ENCODE measurements at regions not wholly inside any gene's neighbourhood (a gene's known extent, or its start where the extent isn't known, plus 50 kb on each side); places are given as distances from the start of the nearest gene placed in this dataset.
"Not testable (repeated sequence)": the region's sequence is repeated elsewhere in the genome, so short reads cannot be mapped to it uniquely, and the experiment has no call there.

DNA sequence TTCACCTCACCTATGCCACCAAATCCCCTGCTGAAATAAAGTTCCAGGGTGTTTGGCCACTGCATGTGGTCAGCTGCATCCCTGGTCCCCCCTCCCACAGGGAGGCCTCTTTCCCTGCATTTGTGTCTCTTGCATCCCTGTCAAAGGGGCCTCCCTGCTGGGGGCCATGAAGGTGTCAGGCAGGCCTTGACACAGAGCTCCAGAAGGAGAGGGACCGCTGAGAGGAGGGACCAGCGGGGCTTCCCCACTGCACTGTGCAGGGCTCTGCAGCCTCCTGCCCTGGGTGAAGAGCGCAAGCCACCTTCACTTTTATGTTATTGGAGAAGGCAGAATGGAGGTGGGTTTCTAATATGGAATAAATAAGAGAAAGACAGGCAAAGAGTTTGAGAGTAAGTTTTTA is 230.2 kb downstream of the ANKRD30B start:
- Histone ChIP-seq H3K4me1 (ENCODE audit: control insufficient read depth in 3 of 3, insufficient read depth in 3 of 3, low read length in 3 of 3) (no peaks in the 10 kb centered on the region), H3K9me3 (ENCODE audit: control insufficient read depth in 3 of 3, low read length in 3 of 3) (no peaks in the 10 kb centered on the region), H3K27me3 (ENCODE audit: control insufficient read depth in 3 of 3, insufficient read depth in 3 of 3, low read length in 3 of 3) (peaks cover 0 to 3% (median 0%) of the 10 kb centered on the region in 3 donors), H3K27ac (ENCODE audit: low read depth, low read length) (no peak overlapping the region), H3K36me3 (ENCODE audit: control insufficient read depth in 3 of 3, insufficient read depth in 3 of 3, low read length in 3 of 3) (no peaks in the 10 kb centered on the region), H3K9ac (ENCODE audit: low read depth in 1 of 3, low read length in 3 of 3) (no peak overlapping the region), H3K4me3 (ENCODE audit: low read length in 3 of 3) (no peak overlapping the region)

DNA sequence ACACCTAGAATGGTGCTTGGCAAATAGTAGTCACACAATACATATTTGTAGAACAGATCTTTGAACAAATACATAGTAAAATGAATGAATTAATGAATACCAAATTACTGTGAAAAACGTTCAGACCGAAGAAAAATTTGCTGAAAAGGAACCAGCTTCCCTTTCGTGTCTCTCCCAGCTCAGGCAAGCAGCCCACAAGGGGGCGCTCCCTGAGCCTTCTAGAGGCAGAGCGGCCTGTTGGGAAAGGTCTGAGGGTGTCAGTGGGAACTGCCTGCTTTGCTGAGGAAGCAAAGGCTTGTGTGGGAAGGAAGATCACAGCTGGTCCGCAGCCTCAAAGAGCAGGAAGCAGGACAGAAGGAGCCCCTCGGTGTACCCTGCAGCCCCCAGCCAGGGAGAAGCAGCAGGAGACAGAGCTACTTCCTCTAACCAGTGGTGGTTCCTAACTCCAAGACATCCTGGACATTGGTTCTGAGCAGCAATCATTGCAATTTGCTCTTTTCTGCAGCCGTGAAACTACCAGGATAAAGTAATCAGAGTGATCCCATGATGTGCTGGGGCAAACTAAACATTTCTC is 231.1 kb downstream of the ANKRD30B start:
- Histone ChIP-seq H3K4me3 (ENCODE audit: low read length in 3 of 3) (no peak overlapping the region), H3K36me3 (ENCODE audit: control insufficient read depth in 3 of 3, insufficient read depth in 3 of 3, low read length in 3 of 3) (no peaks in the 10 kb centered on the region), H3K9me3 (ENCODE audit: control insufficient read depth in 3 of 3, low read length in 3 of 3) (no peaks in the 10 kb centered on the region), H3K27me3 (ENCODE audit: control insufficient read depth in 3 of 3, insufficient read depth in 3 of 3, low read length in 3 of 3) (peaks cover 0 to 3% (median 0%) of the 10 kb centered on the region in 3 donors), H3K4me1 (ENCODE audit: control insufficient read depth in 3 of 3, insufficient read depth in 3 of 3, low read length in 3 of 3) (no peaks in the 10 kb centered on the region), H3K9ac (ENCODE audit: low read depth in 1 of 3, low read length in 3 of 3) (no peak overlapping the region), H3K27ac (ENCODE audit: low read depth, low read length) (no peak overlapping the region)

DNA sequence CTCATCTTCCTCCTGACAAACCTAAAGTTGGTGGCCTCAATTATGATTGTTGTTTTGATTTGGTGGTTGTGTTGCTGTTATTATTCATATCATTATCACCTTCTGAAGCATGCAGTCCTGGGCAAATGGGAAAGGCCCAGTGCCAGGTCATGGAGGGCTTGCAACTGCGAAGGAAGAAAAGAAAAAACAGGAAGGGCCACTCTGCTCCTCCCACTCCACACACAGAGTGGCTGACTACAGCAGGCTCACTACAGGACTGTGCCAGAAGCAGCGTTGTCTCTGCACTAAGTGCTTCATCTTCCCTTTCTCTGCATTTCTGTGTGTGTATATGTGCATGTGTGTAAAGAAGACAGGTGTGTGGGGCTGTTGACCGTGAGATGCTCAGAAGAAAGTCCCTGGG is 231.9 kb downstream of the ANKRD30B start:
- Histone ChIP-seq H3K4me1 (ENCODE audit: control insufficient read depth in 3 of 3, insufficient read depth in 3 of 3, low read length in 3 of 3) (no peaks in the 10 kb centered on the region), H3K9me3 (ENCODE audit: control insufficient read depth in 3 of 3, low read length in 3 of 3) (no peaks in the 10 kb centered on the region), H3K36me3 (ENCODE audit: control insufficient read depth in 3 of 3, insufficient read depth in 3 of 3, low read length in 3 of 3) (no peaks in the 10 kb centered on the region), H3K27me3 (ENCODE audit: control insufficient read depth in 3 of 3, insufficient read depth in 3 of 3, low read length in 3 of 3) (peaks cover 0 to 3% (median 0%) of the 10 kb centered on the region in 3 donors), H3K4me3 (ENCODE audit: low read length in 3 of 3) (no peak overlapping the region), H3K27ac (ENCODE audit: low read depth, low read length) (no peak overlapping the region), H3K9ac (ENCODE audit: low read depth in 1 of 3, low read length in 3 of 3) (no peak overlapping the region)

DNA sequence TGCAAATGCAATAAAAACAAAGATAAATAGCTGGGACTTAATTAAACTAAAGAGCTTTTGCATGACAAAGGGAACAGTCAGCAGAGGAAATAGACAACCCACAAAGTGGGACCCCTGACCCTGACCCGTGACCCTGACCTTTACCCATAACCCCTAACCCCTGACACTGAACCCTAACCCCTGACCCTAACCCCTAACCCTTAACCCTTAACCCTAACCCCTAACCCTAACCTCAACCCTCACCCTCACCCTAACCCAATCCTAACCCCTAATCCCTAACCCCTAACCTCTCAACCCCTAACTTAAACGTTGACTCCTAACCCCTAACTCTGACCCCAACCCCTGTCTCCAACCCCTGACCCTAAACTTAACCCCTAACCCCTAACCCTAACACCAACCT is 236.6 kb downstream of the ANKRD30B start:
- not testable (repeated sequence) for H3K4me3 ChIP-seq (ENCODE audit: low read length in 3 of 3); H3K9ac ChIP-seq (ENCODE audit: low read depth in 1 of 3, low read length in 3 of 3); H3K9me3 ChIP-seq (ENCODE audit: control insufficient read depth in 3 of 3, low read length in 3 of 3); H3K36me3 ChIP-seq (ENCODE audit: control insufficient read depth in 3 of 3, insufficient read depth in 3 of 3, low read length in 3 of 3); H3K27me3 ChIP-seq (ENCODE audit: control insufficient read depth in 3 of 3, insufficient read depth in 3 of 3, low read length in 3 of 3); H3K27ac ChIP-seq (ENCODE audit: low read depth, low read length); H3K4me1 ChIP-seq (ENCODE audit: control insufficient read depth in 3 of 3, insufficient read depth in 3 of 3, low read length in 3 of 3)

DNA sequence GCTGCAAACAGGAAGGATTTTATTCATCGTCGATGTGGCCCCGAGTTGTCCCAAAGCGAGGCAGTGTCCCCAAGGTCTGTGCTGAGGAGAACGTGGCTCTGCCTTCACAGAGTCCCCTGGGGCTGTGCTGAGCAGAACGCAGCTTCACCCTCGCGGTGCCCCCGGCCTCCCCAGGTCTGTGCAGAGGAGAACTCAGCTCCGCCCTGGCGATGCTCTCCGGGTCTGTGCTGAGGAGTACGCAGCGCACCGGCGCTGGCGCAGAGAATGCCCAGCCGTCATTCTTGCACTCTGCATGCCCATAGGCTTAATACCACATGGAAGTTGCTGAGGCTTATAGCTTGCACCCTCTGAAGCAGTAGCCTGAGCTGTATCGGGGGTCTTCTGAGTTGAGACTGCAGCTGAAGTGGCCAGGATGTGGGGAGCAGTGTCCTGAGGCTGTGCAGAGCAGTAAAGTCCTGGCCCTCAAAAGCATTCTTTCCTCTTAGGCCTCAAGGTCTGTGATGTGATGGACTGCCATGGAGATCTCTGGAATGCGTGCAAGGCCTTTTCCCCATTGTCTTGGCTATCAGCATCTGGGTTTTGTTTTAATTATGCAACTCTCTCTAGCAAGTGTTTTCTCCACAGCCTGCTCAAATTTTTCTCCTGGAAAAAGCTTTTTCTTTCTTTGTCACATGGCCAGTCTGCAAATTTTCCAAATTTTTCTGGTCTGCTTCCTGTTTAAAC is 237.5 kb downstream of the ANKRD30B start:
- not testable (repeated sequence) for H3K36me3 ChIP-seq (ENCODE audit: control insufficient read depth in 3 of 3, insufficient read depth in 3 of 3, low read length in 3 of 3); H3K27me3 ChIP-seq (ENCODE audit: control insufficient read depth in 3 of 3, insufficient read depth in 3 of 3, low read length in 3 of 3); H3K4me3 ChIP-seq (ENCODE audit: low read length in 3 of 3); H3K9me3 ChIP-seq (ENCODE audit: control insufficient read depth in 3 of 3, low read length in 3 of 3); H3K9ac ChIP-seq (ENCODE audit: low read depth in 1 of 3, low read length in 3 of 3); H3K27ac ChIP-seq (ENCODE audit: low read depth, low read length); H3K4me1 ChIP-seq (ENCODE audit: control insufficient read depth in 3 of 3, insufficient read depth in 3 of 3, low read length in 3 of 3)

DNA sequence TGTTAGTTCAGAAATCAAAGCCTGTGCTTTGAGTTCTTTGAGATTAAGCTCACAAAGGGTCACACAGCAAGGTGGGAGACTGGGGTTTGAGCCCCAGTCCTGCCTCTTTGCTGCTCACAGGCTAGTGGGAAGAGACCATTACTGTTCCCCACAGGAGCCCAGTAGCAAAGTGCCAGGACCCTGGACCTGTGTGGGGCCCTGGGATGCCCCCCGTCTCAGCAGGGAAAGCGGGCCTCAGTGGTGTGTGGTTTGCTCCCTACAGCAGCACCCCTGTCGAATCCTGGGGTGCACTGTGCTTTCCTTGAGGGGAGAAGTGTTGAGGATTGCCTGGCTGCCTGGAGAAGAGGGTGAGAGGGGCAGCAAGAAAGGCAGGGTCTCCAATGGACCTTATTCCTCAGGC is 239.4 kb downstream of the ANKRD30B start:
- not testable (repeated sequence) for H3K27ac ChIP-seq (ENCODE audit: low read depth, low read length); H3K4me1 ChIP-seq (ENCODE audit: control insufficient read depth in 3 of 3, insufficient read depth in 3 of 3, low read length in 3 of 3); H3K9me3 ChIP-seq (ENCODE audit: control insufficient read depth in 3 of 3, low read length in 3 of 3); H3K27me3 ChIP-seq (ENCODE audit: control insufficient read depth in 3 of 3, insufficient read depth in 3 of 3, low read length in 3 of 3); H3K36me3 ChIP-seq (ENCODE audit: control insufficient read depth in 3 of 3, insufficient read depth in 3 of 3, low read length in 3 of 3); H3K9ac ChIP-seq (ENCODE audit: low read depth in 1 of 3, low read length in 3 of 3); H3K4me3 ChIP-seq (ENCODE audit: low read length in 3 of 3)

DNA sequence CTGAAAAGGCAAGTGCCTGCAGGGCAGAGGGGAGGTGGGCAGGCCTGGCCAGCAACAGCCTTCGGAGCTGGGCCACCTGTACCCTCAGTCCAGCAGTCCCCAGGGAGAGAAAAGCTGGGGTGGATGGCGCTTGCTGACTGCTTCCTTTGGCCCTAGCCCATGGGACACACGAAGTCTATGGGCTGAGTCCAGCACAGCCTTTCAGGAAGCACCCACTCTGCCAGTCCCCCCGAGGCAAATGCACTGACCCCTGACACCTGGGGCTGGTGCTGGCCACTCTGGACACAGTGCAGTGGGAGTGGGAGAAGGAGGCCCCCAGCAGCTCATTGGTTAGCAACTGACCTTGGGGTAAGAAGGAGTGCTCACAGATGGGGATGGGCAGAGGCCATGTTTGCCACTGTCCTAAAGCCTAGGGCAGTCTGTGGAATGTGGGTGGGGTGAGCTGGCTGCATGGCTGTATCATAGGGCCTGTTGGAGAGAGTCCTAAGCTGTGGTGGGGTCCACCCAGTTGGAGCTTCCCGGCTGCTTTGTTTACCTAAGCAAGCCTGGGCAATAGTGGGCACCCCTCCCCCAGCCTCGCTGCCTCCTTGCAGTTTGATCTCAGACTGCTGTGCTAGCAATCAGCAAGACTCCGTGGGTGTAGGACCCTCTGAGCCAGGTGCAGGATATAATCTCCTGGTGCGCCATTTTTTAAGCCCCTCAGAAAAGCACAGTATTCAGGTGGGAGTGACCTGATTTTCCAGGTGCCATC is 240.2 kb downstream of the ANKRD30B start:
- H3K4me3 ChIP-seq (ENCODE audit: low read length in 3 of 3); H3K27ac ChIP-seq (ENCODE audit: low read depth, low read length); H3K4me1 ChIP-seq (ENCODE audit: control insufficient read depth in 3 of 3, insufficient read depth in 3 of 3, low read length in 3 of 3); H3K27me3 ChIP-seq (ENCODE audit: control insufficient read depth in 3 of 3, insufficient read depth in 3 of 3, low read length in 3 of 3); H3K9ac ChIP-seq (ENCODE audit: low read depth in 1 of 3, low read length in 3 of 3); H3K36me3 ChIP-seq (ENCODE audit: control insufficient read depth in 3 of 3, insufficient read depth in 3 of 3, low read length in 3 of 3); H3K9me3 ChIP-seq (ENCODE audit: control insufficient read depth in 3 of 3, low read length in 3 of 3): not testable (repeated sequence)

DNA sequence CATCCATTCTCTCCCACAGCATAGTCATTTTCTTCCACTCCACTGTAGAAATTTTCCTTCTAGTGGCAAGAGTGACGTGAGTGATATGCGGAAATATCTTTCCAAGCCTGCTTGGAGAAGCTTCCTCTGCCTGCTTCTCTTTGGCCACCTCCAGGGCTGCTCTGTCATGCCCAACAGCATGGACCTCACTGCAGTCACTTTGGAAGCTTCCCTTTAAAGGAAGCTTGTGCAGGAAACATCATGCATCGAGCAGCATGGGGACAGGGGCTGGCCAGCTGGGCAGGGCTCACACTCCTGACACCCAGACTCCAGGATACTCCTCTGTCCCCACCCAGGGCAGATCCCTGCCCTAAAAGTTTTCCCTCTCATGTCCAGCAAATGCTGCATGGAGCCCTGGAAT is 241.6 kb downstream of the ANKRD30B start:
- H3K9me3 ChIP-seq (ENCODE audit: control insufficient read depth in 3 of 3, low read length in 3 of 3); H3K4me1 ChIP-seq (ENCODE audit: control insufficient read depth in 3 of 3, insufficient read depth in 3 of 3, low read length in 3 of 3); H3K9ac ChIP-seq (ENCODE audit: low read depth in 1 of 3, low read length in 3 of 3); H3K27me3 ChIP-seq (ENCODE audit: control insufficient read depth in 3 of 3, insufficient read depth in 3 of 3, low read length in 3 of 3); H3K36me3 ChIP-seq (ENCODE audit: control insufficient read depth in 3 of 3, insufficient read depth in 3 of 3, low read length in 3 of 3); H3K27ac ChIP-seq (ENCODE audit: low read depth, low read length); H3K4me3 ChIP-seq (ENCODE audit: low read length in 3 of 3): not testable (repeated sequence)

DNA sequence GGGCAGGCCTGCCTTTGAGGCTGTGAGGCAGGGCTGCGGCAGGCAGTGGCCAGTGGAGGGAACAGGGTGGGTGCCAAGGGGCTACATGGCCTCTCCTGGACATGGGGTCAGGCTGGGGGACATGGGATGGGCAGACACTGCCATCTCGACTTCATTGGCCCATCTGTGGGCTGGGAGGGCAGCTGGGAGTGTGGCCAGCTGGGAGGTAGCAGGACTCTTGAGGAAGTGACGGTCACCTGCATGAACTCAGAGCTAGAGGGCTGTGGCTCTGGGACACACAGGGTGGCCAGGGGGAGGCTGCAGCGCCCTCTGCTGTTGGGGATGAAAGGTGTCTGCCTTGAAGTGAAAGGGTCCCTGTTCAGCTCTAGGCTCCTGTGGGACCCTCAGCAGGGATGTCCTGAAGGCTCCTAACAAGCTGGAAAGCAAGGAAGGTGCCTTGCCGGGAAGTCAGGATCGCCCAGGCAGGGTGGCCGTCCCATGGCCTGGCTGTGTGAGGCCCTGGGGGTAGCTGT is 244.0 kb downstream of the ANKRD30B start:
- not testable (repeated sequence) for H3K9ac ChIP-seq (ENCODE audit: low read depth in 1 of 3, low read length in 3 of 3); H3K27ac ChIP-seq (ENCODE audit: low read depth, low read length); H3K4me3 ChIP-seq (ENCODE audit: low read length in 3 of 3); H3K4me1 ChIP-seq (ENCODE audit: control insufficient read depth in 3 of 3, insufficient read depth in 3 of 3, low read length in 3 of 3); H3K9me3 ChIP-seq (ENCODE audit: control insufficient read depth in 3 of 3, low read length in 3 of 3); H3K36me3 ChIP-seq (ENCODE audit: control insufficient read depth in 3 of 3, insufficient read depth in 3 of 3, low read length in 3 of 3); H3K27me3 ChIP-seq (ENCODE audit: control insufficient read depth in 3 of 3, insufficient read depth in 3 of 3, low read length in 3 of 3)

DNA sequence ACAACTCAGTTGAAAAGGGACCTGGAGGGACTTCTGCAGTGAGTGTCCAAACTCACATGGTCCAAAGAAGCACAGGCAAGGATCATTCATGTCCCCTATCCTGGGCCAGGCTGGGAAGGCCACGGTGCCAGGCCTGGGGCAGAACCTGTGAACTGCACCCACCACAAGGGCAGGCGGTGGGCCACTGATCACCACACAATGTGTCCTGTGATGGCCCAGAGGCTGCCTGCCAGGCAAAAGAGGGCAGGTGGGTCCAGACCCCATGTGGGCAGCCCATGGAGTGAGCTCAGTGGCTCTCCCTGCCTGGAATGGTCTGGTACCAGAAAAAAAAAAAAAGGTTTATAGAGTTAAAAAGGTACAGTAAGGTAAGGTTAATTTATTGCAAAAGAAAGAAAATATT is 244.8 kb downstream of the ANKRD30B start:
- H3K4me3 ChIP-seq (ENCODE audit: low read length in 3 of 3); H3K4me1 ChIP-seq (ENCODE audit: control insufficient read depth in 3 of 3, insufficient read depth in 3 of 3, low read length in 3 of 3); H3K36me3 ChIP-seq (ENCODE audit: control insufficient read depth in 3 of 3, insufficient read depth in 3 of 3, low read length in 3 of 3); H3K27ac ChIP-seq (ENCODE audit: low read depth, low read length); H3K9me3 ChIP-seq (ENCODE audit: control insufficient read depth in 3 of 3, low read length in 3 of 3); H3K27me3 ChIP-seq (ENCODE audit: control insufficient read depth in 3 of 3, insufficient read depth in 3 of 3, low read length in 3 of 3); H3K9ac ChIP-seq (ENCODE audit: low read depth in 1 of 3, low read length in 3 of 3): not testable (repeated sequence)

All from skeletal muscle tissue (tissue), 3 donors.